ENCODE measurements at regions not wholly inside any gene's neighbourhood (a gene's known extent, or its start where the extent isn't known, plus 50 kb on each side); places are given as distances from the start of the nearest gene placed in this dataset.
A peak's percentile ranks its signal among the peaks of the same experiment; 100 is the strongest.
"Not testable (repeated sequence)": the region's sequence is repeated elsewhere in the genome, so short reads cannot be mapped to it uniquely, and the experiment has no call there.

GRCh38 chr22:46026899-46027210 lies 49.9 kb upstream of the WNT7B start:
- DNase-seq, result no peak

- DNase-seq, result no peak
These were observed 50.5 kb upstream of the WNT7B start for GRCh38 chr22:46027211-46028105.

GRCh38 chr22:46028106-46028991 lies 51.4 kb upstream of the WNT7B start:
- DNase-seq, result no peak

- DNase-seq, result no peak
These were observed 52.1 kb upstream of the WNT7B start for GRCh38 chr22:46029036-46029435.

- DNase-seq, result no peak
These were observed 52.7 kb upstream of the WNT7B start for GRCh38 chr22:46029574-46030200.

GRCh38 chr22:46030231-46030880 lies 53.4 kb upstream of the WNT7B start:
- no peak for DNase-seq

- DNase-seq, result no peak
These were observed 54.1 kb upstream of the WNT7B start for GRCh38 chr22:46031066-46031465.

GRCh38 chr22:46031557-46031956 lies 54.6 kb upstream of the WNT7B start:
- no peak for DNase-seq

GRCh38 chr22:46031965-46032851 lies 55.2 kb upstream of the WNT7B start:
- DNase-seq, result no peak

GRCh38 chr22:46033256-46034200 lies 56.6 kb upstream of the WNT7B start:
- DNase-seq, result no peak

GRCh38 chr22:46034480-46034879 lies 57.5 kb upstream of the WNT7B start:
- not testable (repeated sequence) for DNase-seq

GRCh38 chr22:46035380-46035741 lies 58.4 kb upstream of the WNT7B start:
- no peak for DNase-seq

- DNase-seq, result peak; percentile 97
These were observed 59.0 kb upstream of the WNT7B start for GRCh38 chr22:46035742-46036557.

GRCh38 chr22:46036558-46037408 lies 59.8 kb upstream of the WNT7B start:
- DNase-seq, result peak; percentile 82

GRCh38 chr22:46038174-46038487 lies 61.2 kb upstream of the WNT7B start:
- DNase-seq, result no peak

- no peak for DNase-seq
These were observed 61.8 kb upstream of the WNT7B start for GRCh38 chr22:46038516-46039430.

- DNase-seq, result peak; percentile 34
These were observed 62.6 kb upstream of the WNT7B start for GRCh38 chr22:46039535-46039934.
